ENCODE measurements at regions not wholly inside any gene's neighbourhood (a gene's known extent, or its start where the extent isn't known, plus 50 kb on each side); places are given as distances from the start of the nearest gene placed in this dataset.

DNA sequence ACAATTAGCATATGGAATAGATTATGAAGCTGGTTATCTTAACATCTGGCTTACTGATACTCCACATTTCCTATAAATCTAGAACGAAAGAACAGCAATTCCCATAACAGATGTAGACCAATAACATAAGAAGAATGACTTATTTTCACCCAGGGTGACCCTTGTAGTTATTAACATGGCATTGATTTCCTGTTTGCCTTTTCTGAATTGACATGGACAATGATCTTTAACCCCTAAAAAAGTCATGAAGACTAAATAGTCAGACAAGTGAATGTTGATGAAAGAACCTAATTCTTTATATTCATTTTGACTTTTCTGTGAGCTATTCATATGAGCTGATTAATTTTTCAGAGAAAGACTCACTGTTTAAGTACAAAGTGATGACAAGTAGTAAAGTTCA is 175.3 kb upstream of the CD180 start:
- no peak for TF ChIP-seq CTCF (IDR thresholded peaks at IDR 0.05; ENCODE audit: extremely low read depth in 1 of 2, insufficient read depth in 1 of 2, low read depth in 1 of 2, low read length in 2 of 2)
- no peak for TF ChIP-seq EZH2 (IDR thresholded peaks at IDR 0.05; ENCODE audit: borderline replicate concordance, low read depth, low read length, severe bottlenecking)
- TF ChIP-seq POLR2A (IDR thresholded peaks at IDR 0.05; ENCODE audit: low read depth, low read length): no peak
- no peak for TF ChIP-seq GATA2 (IDR thresholded peaks at IDR 0.05; ENCODE audit: insufficient read depth, insufficient read length, low read depth, low read length)
- no peak for TF ChIP-seq FOS (IDR thresholded peaks at IDR 0.05; ENCODE audit: borderline replicate concordance, insufficient read depth, low read length)

All from endothelial cell of umbilical vein (primary cell).